ENCODE measurements at regions not wholly inside any gene's neighbourhood (a gene's known extent, or its start where the extent isn't known, plus 50 kb on each side); places are given as distances from the start of the nearest gene placed in this dataset.

DNA sequence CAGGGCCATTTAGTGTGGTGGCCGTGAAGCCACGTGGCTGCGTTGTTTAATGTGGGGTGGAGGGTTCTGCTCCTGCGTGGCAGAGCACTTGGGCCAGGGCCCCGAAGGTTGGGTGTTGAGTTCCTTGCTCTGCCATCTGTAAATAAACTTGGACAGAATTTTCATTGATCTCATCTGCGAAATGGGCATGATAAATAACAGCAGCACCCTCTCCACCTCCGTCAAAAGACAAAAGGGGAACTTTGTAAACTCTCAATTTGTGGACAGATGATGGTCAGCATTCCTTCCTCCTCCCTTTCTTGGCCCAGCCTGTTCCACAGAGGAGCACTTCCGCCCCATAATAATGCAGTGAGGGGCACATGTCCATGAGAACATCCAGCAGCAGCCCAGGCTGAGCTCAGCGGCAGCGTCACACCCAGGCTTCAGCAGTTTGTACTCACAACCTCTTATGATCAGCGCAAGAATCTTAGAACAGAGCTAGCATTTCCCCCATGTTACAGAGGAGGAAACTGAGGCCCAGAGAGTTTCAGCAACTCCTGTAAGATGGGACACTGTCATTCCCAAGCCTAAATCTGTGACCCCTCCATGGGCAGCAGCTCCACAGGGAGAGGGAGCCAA is 874.5 kb downstream of the BRD1 start:
- DNase-seq: no peak

DNA sequence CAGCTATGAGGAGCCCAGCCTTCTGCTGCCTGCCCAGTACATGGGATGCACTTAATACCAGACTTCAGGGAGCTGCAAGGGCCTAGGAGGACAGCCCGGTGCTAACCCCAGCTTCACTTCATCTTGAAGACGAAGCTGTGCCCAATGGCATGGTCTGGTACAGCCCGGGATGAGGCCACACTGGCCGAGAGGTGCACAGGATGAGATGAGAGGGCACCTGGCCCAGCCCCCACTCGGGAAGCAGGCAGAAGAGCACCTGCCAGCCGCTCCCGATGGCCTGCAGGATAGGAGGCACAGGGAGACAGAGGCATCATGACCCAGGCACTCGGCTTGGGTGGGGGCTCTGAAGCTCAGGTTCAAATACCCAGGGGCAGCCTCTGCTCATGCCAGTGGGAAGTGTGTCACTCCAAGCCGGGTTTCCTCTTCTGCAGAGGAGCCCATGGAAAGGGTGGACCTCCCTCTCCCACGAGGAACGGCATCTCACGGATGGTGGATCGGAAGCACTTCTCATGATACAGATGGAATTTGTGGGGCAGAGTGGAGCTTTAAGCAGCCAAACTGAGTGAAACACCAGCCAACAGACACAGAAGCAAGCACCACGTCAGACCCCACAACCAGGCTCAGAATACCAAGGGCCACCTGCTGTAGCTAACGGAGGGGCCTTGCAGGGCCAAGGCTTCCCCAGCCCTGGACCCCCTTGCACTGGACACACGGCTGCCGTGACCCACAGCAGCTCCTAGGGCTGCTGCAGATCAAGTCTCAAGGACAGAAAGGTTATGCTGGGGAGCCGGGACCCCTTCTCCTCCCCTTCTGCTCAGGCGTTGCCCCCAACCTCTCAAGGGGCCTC is 875.2 kb downstream of the BRD1 start:
- DNase-seq: no peak

DNA sequence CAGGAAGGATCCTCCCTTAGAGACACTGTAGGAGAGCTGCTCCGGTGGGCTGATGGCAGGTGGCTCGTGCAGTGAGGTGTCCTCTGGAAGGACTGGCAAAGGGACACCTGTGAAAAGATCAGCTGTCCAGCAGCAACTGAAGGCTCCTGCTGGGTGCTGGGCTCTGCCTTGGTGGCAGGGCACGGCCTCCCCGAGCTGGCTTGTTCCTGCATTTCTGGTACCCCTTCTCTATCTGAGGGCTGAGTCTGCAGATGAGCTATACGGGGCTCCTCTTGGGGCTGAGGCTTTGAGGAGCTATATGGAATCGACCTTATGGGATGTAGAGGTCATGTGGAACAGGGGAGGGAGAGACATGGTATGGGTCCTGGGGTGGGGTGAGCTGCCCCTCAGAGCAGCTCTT is 875.8 kb downstream of the BRD1 start:
- DNase-seq: no peak

- no peak for DNase-seq
Observed at GRCh38 chr22:48950151-48950915, 877.3 kb downstream of the BRD1 start.

DNA sequence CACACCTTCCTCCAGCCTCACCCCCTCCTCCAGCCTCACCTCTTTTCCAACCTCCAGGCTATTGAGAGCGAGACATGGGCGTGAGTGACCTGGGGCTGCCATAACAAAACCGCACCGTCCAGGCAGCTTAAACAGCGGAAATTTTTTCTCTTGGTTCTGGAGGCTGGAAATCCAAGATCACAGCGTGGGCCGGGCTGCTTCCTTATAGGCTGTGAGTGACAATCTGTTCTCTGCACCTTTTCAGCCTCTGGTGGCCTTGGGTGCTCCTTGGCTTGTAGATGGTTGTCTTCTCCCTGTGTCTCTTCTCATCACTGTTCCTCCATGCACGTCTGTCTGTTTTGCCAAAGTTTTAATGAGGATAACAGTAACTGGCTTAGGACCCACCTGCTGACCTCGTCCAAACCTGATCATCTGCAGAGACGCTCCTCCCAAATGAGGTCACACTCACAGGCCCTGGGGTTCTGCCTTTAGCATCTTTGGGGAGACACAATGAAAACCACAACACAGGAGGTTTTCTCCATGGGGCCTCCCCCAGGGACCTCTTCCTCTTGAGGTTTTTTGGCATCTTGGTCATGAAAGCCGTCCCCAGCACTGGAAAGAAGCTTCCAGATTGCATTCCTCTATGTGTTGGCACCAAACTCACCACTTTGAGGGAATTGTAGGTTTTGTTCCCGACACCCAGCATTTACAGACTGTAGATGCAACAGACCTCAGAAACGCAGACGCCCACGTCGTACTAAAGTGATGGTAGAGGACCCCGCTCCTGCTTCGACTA is 878.1 kb downstream of the BRD1 start:
- DNase-seq: no peak

- DNase-seq: no peak
Observed at GRCh38 chr22:48948575-48949170, 879.0 kb downstream of the BRD1 start.

DNA sequence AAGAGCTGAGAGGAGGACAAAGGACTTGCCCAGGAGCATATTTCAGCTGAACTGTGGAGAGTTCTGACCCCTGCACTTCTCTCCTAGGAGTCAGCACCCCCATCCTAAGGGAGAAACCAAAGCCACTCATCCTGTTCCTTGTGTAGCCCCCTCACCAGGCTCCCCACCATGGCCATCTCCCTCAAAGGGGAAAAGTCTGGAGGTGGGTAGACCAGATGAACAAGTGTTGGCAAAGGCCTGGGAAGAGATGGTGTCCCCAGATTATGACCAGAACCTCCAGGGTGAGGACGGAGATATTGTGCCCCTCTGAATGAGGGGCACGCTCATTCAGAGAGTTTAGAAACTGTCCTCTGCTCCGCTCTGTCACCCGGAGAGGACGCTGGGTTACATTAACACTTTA is 880.0 kb downstream of the BRD1 start:
- no peak for DNase-seq

- no peak for DNase-seq
Observed at GRCh38 chr22:48945621-48946458, 881.8 kb downstream of the BRD1 start.

DNA sequence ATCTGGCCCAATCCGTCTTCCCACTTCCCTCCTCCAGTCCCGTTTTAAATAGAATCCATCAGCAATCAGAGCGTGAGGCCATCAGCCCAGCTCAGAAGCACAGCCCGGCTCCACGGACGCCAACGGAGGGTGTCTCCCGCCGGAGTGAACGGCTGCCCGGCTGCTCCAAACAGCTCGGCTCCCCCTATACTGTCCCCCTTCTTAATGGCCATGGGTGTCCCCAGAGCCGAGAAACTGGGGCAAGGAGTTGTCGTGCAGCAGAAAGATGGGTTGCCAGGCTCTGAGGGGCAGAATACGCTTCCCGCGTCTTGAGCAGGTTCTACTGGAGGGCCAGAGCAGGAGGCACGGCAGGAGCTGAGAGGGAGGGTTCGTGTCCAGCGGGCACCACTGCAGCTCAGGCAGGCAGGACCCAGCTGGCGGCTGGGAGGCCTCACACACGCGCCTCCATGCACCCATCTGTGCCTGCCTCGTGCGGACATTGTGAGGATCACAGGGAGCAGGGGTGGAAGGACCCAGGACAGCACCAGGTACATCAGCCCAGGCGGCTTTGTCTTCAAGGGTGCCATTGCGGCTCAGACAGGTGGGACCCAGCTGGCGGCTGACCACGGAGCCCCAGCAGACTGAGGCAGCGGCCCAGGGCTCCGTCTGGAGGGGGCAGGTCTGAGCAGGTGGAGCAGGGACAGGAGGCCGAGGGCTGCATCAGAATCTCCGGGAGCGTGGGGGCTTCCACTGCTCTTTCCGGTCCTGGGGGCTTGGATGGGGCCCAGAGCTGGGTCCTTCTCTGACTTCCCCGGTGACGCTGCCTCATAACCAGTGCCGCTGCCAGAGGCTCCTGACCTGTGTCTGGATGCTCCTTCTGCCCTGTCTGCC is 882.7 kb downstream of the BRD1 start:
- DNase-seq: no peak

DNA sequence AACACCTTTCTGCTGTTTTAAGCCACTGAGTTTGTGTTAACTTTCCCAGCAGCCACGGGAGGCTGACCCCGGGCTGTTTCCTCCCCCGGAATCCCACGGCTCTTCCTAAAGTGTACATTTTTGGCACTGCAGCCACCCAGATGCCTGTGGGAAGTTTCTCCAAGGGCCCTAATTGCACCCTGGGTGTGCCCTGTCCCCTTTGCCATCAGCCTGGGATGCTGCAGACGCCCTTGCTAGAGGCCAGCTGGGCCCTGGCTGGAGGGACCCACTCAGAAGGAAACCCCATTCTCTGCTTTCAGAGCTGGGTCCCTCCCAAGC is 883.3 kb downstream of the BRD1 start:
- DNase-seq: no peak

DNA sequence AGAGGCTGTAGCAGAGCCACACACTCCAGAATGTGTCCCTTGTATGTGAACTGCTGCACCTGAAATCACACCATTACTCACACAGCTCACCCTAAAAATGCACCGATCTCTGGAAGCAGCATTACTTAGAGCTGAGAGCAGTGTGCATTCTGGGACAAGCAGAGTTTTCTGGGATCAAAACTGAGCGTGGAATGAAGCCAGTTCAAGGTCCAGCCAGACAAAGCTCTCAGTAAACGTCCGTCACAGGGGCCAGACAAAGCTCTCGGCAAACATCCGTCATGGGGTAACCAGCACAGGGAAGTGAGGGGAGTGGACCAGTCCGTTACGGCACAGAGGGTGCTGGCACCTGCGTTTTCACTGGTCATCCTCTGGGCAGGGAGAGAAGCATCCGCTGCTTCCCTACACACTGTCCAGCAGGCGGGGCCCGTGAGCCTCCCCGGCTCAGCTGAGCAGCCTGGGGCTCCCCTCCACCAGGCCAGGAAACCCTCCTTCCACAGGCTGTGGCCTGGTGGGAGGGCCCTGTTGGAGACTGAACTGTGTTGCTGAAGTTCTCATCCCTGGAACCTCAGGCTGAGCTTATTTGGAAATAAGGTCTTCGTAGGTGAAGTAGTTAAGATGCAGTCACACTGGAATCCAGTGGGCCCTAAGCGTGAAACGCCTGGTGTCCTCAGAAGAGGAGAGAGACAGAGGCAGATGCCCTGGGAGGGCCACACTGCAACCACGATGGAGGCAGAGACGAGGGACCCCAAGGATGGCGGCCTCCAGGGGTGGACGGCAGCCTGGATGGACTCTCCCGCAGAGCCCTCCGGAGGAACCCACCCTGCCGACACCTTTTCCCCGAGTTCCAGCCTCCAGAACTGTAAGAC is 883.9 kb downstream of the BRD1 start:
- no peak for DNase-seq

GRCh38 chr22:48942698-48943566 is 884.7 kb downstream of the BRD1 start:
- DNase-seq: no peak

- DNase-seq: no peak
Observed at GRCh38 chr22:48941903-48942575, 885.6 kb downstream of the BRD1 start.

DNA sequence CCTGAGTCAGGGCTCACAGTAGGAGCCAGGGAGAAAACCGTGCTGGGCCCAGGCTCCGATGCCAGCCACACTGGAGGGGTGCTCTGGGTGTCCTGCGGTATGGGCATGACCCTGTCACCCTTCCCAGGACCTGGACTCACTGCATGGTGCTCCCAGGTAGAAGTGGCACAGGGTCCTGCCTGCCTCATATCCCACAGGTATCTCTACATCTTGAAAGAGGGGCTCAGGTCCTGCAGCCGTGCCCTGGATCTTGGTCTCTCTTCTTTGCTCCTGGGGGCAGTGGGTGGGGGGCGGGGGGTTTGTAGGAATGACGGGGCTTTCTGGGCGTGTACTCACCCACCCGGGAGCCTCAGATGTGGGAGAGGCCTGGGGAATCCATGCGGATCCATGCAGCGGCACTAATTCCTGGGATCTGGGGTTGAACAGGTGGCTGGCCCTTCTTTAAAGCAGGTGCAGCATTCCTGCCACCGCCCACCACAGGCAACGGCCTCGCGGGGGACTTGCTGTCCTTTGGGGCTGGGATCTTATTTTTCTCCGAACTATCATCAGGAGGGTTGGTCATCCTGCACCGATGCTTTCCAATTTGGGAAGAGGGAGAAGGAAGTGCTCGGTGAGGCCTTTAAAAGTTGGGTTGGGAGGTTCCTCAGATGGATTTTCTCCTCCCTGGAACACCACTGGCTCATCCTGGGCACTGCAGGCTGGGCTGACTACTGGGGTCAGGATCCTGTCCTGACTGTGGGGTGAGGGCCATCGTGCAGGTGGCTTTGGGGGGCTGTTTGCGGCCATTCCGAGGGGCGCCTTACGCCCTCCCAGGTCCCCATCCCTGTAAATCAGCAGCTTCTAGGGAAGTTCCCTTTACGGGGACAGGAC is 886.4 kb downstream of the BRD1 start:
- no peak for DNase-seq

- no peak for DNase-seq
Observed at GRCh38 chr22:48940266-48941032, 887.2 kb downstream of the BRD1 start.

All from CD4-positive, alpha-beta T cell treated with Interleukin-21 for 1 hour (primary cell).